NCI-H524 (cell line): ENCODE measurements at regions not wholly inside any gene's neighbourhood (a gene's known extent, or its start where the extent isn't known, plus 50 kb on each side); places are given as distances from the start of the nearest gene placed in this dataset.

Experiments used
- DNase-seq, 2 experiments: peaks; one replicate each; lab custom pipeline; 2025; lab: John Stamatoyannopoulos, UW

DNA sequence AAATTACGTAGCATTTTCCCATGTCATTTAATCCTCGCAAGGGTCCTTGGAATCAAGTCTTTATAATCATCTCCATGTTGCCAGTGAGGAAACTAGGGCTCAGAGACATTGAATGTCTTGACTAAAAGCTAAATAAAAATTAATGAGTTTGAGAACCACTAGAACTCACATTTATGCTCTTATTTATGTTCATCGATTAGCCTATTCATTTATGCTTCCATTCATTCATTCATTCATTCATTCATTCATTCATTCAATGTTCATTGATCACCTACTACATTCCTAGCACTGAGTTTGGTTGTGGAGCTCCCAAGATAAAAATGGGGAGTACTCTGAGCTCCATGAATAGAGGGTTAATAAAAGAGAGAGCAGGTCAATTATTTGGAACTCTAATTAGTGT, 59.7 kb downstream of the KCNA1 start:
- no peak for DNase-seq

DNA sequence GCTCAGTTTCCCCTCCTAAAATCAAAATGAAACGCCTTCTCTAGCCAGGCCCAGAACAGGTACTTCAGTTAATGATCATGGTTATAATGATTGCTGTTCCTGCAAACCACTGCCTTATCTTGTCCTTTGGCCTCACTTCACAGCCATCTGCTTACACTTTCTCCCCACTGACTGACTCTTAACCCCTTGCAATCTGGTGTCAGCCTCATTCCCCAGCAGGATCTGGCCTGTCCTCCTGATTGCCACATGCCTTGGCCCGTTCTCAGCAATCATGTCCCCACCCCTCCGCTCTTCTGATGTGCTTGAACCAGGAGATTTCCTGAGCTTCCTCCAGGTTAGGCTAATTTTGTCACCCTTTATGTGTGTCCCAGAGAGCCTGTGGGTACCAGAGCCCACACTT, 64.5 kb downstream of the KCNA1 start:
- DNase-seq, result peak in 1 of 2 experiments; percentile 22

GRCh38 chr12:4975574-4975973, 65.9 kb downstream of the KCNA1 start:
- no peak for DNase-seq

DNA sequence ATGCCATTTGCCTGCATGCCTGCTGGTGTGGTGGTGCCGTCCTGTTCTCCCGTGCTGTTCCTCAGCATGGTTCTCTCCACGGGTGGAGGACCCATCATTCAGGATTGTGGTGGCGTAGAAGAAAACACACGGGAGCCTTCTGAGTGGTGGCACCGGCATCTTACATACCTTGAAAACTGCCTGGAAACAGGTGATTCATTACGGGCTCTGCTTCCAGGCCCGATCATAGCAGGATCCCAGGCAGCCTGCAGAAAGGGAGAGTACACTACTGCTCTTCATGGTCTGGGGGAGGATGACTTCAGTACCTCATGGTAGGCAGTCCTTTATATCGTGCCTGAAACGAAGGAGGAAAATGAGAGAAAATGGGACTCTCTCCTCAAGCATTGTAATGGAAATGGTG, 66.6 kb upstream of the KCNA5 start:
- DNase-seq, result no peak

DNA sequence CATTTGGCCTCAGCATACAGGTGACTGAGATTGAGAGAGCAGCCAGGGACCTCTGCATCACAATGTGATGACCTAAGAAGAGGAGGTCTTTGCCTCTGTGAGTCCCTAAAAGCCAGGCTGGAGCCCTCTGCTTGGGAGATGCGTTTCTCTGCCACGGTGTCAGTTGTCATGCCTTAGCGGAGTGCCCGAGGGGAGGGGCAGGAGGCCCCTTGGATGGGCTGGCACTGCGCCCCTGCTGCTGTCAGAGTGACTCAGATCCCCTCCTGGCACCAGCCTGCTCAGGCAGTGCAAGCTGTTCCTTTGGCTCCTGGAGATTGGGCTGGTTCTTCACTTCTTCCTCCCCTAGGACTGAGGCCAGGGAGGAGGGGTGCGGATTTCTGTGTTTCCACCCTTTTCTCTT, 64.9 kb upstream of the KCNA5 start:
- peak in 1 of 2 experiments; percentile 63 for DNase-seq

GRCh38 chr12:4979737-4980136, 63.9 kb upstream of the KCNA5 start:
- no peak for DNase-seq

DNA sequence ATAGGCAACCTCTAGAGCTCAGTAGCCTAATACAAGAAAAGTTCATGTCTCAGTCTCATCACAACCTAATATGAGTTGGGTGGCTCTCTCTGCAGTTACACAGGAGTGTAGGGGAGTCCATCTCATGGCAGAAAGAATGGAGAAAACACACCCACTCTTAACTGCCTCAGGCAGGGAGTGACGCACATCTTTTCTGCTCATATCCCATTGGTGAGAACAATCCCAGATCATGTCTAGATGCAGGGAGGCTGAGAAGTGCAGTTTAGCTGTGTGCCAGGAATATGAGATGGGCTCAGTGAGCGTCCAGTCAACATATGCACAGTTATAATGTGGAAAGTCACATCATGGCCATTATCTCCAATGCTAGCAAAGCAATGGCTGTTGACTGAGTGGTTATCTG, 59.3 kb upstream of the KCNA5 start:
- DNase-seq, result no peak

DNA sequence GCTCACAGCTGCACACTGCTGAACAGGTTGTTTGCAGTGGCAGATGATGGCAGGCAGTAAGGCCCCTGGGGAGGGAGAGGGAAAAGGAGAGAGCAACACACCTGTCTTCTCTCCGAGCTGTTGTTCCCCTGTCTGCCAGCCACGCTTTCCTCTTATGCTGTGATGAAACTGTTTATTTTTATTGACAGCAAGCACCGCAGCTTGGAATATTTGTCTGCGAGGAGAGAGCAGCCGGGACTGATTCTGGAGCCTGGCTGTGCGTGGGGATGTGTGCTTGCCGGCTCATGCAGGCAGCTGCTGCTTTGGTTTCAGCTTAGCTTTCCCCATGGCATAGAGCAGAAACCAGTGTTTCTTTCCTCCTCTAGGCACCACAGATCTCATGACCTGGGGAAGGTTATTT, 58.7 kb upstream of the KCNA5 start:
- DNase-seq, result no peak

DNA sequence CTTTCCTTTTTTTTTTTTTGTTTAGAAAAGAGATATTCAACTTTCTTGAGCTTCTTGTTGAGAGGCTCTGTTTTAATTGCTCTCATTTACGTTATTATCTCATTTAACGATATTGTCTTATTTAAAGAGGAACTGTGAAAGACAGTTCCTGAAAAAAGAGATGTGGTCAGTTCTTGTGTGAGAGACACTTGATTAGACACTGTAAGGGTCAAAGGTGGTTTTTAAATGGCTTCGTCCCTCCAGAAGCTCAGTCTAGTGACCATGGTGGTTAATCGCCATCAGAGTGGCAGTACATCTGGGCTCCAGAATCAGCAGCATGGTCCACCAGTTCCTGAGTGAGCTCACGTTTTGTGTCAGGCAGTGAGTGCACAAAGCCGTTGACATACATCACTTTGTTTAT, 57.9 kb upstream of the KCNA5 start:
- no peak for DNase-seq

DNA sequence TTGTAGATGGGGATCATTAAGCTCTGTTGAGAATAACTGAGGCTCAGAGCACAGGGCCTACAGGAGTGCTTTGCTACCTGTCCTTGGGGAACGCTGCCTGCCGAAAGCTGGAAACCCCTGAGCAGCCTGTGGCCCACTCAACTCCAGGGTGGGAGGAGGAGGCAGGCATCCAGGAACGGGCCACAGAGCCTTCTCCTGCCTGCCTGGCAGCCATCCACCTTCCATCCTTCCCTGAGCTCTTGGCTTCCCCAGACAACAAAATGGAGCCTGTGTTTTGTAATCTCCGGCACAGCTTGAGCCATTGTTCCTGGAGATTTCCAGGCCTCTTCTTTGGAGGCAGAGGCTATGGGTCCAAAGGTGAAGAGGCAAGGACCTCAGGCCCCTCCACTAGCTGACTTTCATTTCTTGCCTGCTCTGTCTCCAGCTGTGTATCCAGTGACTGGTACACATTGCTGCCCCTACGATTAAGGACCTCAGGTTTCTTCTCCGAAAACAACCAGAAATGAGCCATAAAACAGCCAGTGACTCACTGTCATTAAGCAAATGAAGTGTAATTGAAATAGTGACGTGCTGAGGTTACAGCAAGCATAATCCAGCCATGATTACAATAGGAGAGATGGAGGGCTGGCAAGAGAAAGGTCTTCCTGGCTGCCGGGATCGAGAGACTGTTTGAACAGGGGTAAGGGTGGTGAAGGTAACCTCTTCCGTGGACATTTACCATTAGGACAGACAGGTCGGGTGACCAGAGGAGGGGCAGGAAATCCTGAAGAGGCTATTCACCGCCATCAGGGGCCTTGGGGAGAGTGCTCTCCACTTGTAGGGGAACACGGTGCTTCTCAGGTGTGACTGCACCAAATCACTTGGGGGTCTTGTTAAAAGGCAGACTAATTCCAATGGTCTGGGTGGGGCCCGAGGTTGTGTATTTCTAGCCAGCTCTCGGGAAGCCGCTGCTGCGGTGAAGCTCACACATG, 56.3 kb upstream of the KCNA5 start:
- no peak for DNase-seq

- no peak for DNase-seq
These were observed 52.3 kb upstream of the KCNA5 start for GRCh38 chr12:4991373-4991772.

DNA sequence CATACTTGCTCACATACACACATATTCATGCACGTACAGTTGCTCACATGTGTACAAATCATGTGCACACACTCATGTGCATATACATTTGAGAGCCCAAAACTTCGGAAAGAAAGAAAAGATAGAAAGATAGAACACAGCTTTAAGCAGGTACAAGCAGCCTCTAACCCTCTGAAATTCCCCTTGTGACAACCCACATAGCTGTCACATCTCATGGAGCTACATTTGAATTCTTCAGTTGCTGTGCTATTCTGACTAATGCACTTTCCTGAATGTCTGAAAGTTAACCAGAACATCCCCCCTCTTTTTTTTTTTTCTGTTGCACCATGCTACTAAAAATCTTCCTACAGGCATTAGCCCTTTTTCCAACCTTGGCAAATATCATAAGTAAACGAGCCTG, 51.9 kb upstream of the KCNA5 start:
- no peak for DNase-seq

GRCh38 chr12:4992871-4993270, 50.8 kb upstream of the KCNA5 start:
- DNase-seq, result no peak
